GM12878 (cell line): ENCODE measurements at regions not wholly inside any gene's neighbourhood (a gene's known extent, or its start where the extent isn't known, plus 50 kb on each side); places are given as distances from the start of the nearest gene placed in this dataset.

Experiments
- ATAC-seq: fragments of 200-7000 bp; cut with Tn5 transposase; 3 replicates; pipeline ENCODE4 v1.9.1; 2020; ENCODE audit warnings: mild to moderate bottlenecking, moderate library complexity
- BruUV-seq: library from RNA; stranded (reverse); fragments of 400-500 nt; replicated peaks from 2 replicates; lab custom pipeline; 2021; lab: Mats Ljungman, UMichigan
- CTCF ChIA-PET: fragments of 300-600 bp; sonication (Branson Sonifier 250); formaldehyde crosslinking; extraction: SDS; loops from one replicate; lab custom pipeline; 2021; ENCODE audit warnings: inconsistent platforms; lab: Yijun Ruan, JAX
- POLR2A ChIA-PET: fragments of 350-600 bp; formaldehyde crosslinking; extraction: SDS; loops from one replicate; lab custom pipeline; 2021; ENCODE audit warnings: inconsistent platforms; lab: Charles Lee
- RAD21 ChIA-PET: fragments of 300-600 bp; sonication (Branson Sonifier 250); formaldehyde crosslinking; loops from one replicate; lab custom pipeline; 2023; ENCODE audit warnings: antibody characterized with exemption; ENCODE audit not compliant: unreplicated experiment; lab: Charles Lee
- SMC1A ChIA-PET: fragments of 300-600 bp; sonication (Branson Sonifier 250); formaldehyde crosslinking; loops from one replicate; lab custom pipeline; 2023; ENCODE audit not compliant: unreplicated experiment, uncharacterized antibody; lab: Charles Lee
- DNase-seq: peaks from one replicate; pipeline ENCODE4 v3.0.0-alpha.2; 2011; ENCODE audit warnings: low read depth, low spot score
- FAIRE-seq: peaks from 3 replicates; lab custom pipeline; 2011; peaks lifted over from hg19 to GRCh38; lab: Jason Lieb, UNC
- H2AFZ ChIP-seq: 2 replicates; pipeline ENCODE4 v1.6.0; 2011; ENCODE audit warnings: low read depth, low read length, control low read depth; ENCODE audit not compliant: control insufficient read depth
- H3K27ac ChIP-seq: 2 replicates; pipeline ENCODE4 v1.5.1; 2011; ENCODE audit warnings: control low read depth; ENCODE audit not compliant: control insufficient read depth, insufficient read depth
- H3K27me3 ChIP-seq, 2 experiments: replicated peaks in 1 of 2; 2 replicates each; pipeline versions ENCODE4 v1.6.0 to v1.6.1; 2011; ENCODE audit warnings: low read length in 1 of 2; ENCODE audit not compliant: control insufficient read depth in 2 of 2, insufficient read depth in 2 of 2
- H3K36me3 ChIP-seq, 2 experiments: 2 replicates each; pipeline ENCODE4 v1.5.1; 2011; ENCODE audit warnings: low read length in 1 of 2; ENCODE audit not compliant: control insufficient read depth in 2 of 2, insufficient read depth in 2 of 2
- H3K4me1 ChIP-seq: 2 replicates; pipeline ENCODE4 v1.6.1; 2011; ENCODE audit warnings: mild to moderate bottlenecking, low read length, moderate library complexity, mixed read lengths; ENCODE audit not compliant: control insufficient read depth, insufficient read depth
- H3K4me2 ChIP-seq: 2 replicates; pipeline ENCODE4 v1.6.0; 2011; ENCODE audit warnings: control low read depth; ENCODE audit not compliant: control insufficient read depth, insufficient read depth
- H3K4me3 ChIP-seq: fragments of 200-600 bp; sonication (generic); 2 replicates; pipeline ENCODE4 v1.5.1; 2016
- H3K79me2 ChIP-seq: 2 replicates; pipeline ENCODE4 v1.6.0; 2011; ENCODE audit warnings: low read length; ENCODE audit not compliant: control insufficient read depth, insufficient read depth
- H3K9ac ChIP-seq: 2 replicates; pipeline ENCODE4 v1.8.0; 2011; ENCODE audit warnings: low read length, control low read depth, mixed read lengths; ENCODE audit not compliant: control insufficient read depth, insufficient read depth
- H3K9me3 ChIP-seq: replicated peaks from 3 replicates; pipeline ENCODE4 v1.5.1; 2011; ENCODE audit warnings: mild to moderate bottlenecking, low read length; ENCODE audit not compliant: control insufficient read depth, insufficient read depth
- H4K20me1 ChIP-seq: 2 replicates; pipeline ENCODE4 v1.6.0; 2011; ENCODE audit not compliant: control insufficient read depth, insufficient read depth
- E2F8 ChIP-seq: fragments of 450-650 bp; IDR thresholded peaks from 2 replicates; pipeline ENCODE4 v1.6.1; 2018; ENCODE audit warnings: mild to moderate bottlenecking, low read depth, moderate library complexity; ENCODE audit not compliant: partially characterized antibody
- FOXK2 ChIP-seq: fragments of 450-650 bp; IDR thresholded peaks from 2 replicates; pipeline ENCODE4 v1.6.1; 2017; ENCODE audit warnings: mild to moderate bottlenecking, moderate library complexity
- IRF5 ChIP-seq: fragments of 450-650 bp; IDR thresholded peaks from 2 replicates; pipeline ENCODE4 v1.6.1; 2017; ENCODE audit warnings: borderline replicate concordance
- POLR2AphosphoS2 ChIP-seq: IDR thresholded peaks from 2 replicates; pipeline ENCODE4 v1.6.1; 2011; ENCODE audit warnings: low read depth, mild to moderate bottlenecking, low read length, improper control_type of control experiment, moderate library complexity
- POLR2AphosphoS5 ChIP-seq: IDR thresholded peaks from 2 replicates; pipeline ENCODE4 v1.6.1; 2011; ENCODE audit warnings: mild to moderate bottlenecking, low read length, inconsistent platforms
- SIN3A ChIP-seq: IDR thresholded peaks from 2 replicates; pipeline ENCODE4 v1.6.1; 2012; ENCODE audit warnings: low read depth, low read length, improper control_type of control experiment
- WGBS: methylation state at CpG from one replicate; pipeline ENCODE4 v1.1.6; 2016; ENCODE audit warnings: low lambda C conversion rate; ENCODE audit not compliant: insufficient replicate concordance, insufficient coverage; ENCODE audit errors: missing lambda C conversion rate; 5-methylcytosine and 5-hydroxymethylcytosine counted together
- in situ Hi-C: fragments of 300-500 bp; cut with MboI; formaldehyde crosslinking; loops from 9 replicates; pipeline ENCODE4 v1.14.3; 2018; ENCODE audit warnings: mixed read lengths
- intact Hi-C: fragments of 100-400 bp; cut with micrococcal nuclease; formaldehyde crosslinking; loops from one replicate; pipeline ENCODE4 v1.14.2; 2022; ENCODE audit not compliant: unreplicated experiment
- TF ChIP-seq, protein P1 (sequence below): IDR thresholded peaks from 2 replicates; pipeline ENCODE4 v1.6.1; 2011; ENCODE audit warnings: low read depth, mild to moderate bottlenecking, low read length, moderate library complexity, borderline replicate concordance; ENCODE audit errors: extremely low read depth
- TF ChIP-seq, protein P2 (sequence below): fragments of 450-650 bp; IDR thresholded peaks from 2 replicates; pipeline ENCODE4 v1.6.1; 2017; ENCODE audit warnings: mild to moderate bottlenecking, low read depth, inconsistent platforms; ENCODE audit not compliant: poor library complexity, severe bottlenecking
- TF ChIP-seq, protein P3 (sequence below): fragments of 450-650 bp; IDR thresholded peaks from 2 replicates; pipeline ENCODE4 v1.6.1; 2017; ENCODE audit warnings: mild to moderate bottlenecking, moderate library complexity
- TF ChIP-seq, protein P4 (sequence below): IDR thresholded peaks from 2 replicates; pipeline ENCODE4 v1.6.1; 2011; ENCODE audit warnings: borderline replicate concordance, low read depth, mild to moderate bottlenecking, moderate library complexity, low read length; ENCODE audit not compliant: insufficient read depth, poor library complexity, severe bottlenecking

GRCh38 chr5:54707841-54708240, 190.3 kb downstream of the SNX18 start:
- CTCF ChIA-PET = no interaction called here

More at GRCh38 chr5:54707841-54708240, 190.3 kb downstream of the SNX18 start:
- H4K20me1 ChIP-seq = no peaks in the 10 kb centered on the region
- no peaks in the 10 kb centered on the region for H3K4me1 ChIP-seq
- RAD21 ChIA-PET = no interaction called here
- no peak for FAIRE-seq
- TF ChIP-seq POLR2AphosphoS2 (no peak), IRF5 (no peak), E2F8 (no peak), SIN3A (no peak), POLR2AphosphoS5 (no peak), FOXK2 (no peak)
- TF ChIP-seq, protein P1, sequence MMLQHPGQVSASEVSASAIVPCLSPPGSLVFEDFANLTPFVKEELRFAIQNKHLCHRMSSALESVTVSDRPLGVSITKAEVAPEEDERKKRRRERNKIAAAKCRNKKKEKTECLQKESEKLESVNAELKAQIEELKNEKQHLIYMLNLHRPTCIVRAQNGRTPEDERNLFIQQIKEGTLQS = no peak
- TF ChIP-seq, protein P2, sequence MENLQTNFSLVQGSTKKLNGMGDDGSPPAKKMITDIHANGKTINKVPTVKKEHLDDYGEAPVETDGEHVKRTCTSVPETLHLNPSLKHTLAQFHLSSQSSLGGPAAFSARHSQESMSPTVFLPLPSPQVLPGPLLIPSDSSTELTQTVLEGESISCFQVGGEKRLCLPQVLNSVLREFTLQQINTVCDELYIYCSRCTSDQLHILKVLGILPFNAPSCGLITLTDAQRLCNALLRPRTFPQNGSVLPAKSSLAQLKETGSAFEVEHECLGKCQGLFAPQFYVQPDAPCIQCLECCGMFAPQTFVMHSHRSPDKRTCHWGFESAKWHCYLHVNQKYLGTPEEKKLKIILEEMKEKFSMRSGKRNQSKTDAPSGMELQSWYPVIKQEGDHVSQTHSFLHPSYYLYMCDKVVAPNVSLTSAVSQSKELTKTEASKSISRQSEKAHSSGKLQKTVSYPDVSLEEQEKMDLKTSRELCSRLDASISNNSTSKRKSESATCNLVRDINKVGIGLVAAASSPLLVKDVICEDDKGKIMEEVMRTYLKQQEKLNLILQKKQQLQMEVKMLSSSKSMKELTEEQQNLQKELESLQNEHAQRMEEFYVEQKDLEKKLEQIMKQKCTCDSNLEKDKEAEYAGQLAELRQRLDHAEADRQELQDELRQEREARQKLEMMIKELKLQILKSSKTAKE = no peak
- TF ChIP-seq, protein P3, sequence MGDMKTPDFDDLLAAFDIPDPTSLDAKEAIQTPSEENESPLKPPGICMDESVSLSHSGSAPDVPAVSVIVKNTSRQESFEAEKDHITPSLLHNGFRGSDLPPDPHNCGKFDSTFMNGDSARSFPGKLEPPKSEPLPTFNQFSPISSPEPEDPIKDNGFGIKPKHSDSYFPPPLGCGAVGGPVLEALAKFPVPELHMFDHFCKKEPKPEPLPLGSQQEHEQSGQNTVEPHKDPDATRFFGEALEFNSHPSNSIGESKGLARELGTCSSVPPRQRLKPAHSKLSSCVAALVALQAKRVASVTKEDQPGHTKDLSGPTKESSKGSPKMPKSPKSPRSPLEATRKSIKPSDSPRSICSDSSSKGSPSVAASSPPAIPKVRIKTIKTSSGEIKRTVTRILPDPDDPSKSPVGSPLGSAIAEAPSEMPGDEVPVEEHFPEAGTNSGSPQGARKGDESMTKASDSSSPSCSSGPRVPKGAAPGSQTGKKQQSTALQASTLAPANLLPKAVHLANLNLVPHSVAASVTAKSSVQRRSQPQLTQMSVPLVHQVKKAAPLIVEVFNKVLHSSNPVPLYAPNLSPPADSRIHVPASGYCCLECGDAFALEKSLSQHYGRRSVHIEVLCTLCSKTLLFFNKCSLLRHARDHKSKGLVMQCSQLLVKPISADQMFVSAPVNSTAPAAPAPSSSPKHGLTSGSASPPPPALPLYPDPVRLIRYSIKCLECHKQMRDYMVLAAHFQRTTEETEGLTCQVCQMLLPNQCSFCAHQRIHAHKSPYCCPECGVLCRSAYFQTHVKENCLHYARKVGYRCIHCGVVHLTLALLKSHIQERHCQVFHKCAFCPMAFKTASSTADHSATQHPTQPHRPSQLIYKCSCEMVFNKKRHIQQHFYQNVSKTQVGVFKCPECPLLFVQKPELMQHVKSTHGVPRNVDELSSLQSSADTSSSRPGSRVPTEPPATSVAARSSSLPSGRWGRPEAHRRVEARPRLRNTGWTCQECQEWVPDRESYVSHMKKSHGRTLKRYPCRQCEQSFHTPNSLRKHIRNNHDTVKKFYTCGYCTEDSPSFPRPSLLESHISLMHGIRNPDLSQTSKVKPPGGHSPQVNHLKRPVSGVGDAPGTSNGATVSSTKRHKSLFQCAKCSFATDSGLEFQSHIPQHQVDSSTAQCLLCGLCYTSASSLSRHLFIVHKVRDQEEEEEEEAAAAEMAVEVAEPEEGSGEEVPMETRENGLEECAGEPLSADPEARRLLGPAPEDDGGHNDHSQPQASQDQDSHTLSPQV = no peak
- TF ChIP-seq, protein P4, sequence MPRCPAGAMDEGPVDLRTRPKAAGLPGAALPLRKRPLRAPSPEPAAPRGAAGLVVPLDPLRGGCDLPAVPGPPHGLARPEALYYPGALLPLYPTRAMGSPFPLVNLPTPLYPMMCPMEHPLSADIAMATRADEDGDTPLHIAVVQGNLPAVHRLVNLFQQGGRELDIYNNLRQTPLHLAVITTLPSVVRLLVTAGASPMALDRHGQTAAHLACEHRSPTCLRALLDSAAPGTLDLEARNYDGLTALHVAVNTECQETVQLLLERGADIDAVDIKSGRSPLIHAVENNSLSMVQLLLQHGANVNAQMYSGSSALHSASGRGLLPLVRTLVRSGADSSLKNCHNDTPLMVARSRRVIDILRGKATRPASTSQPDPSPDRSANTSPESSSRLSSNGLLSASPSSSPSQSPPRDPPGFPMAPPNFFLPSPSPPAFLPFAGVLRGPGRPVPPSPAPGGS = no peak
- DNase-seq = no peak
- H3K27me3 ChIP-seq = no peaks in the 10 kb centered on the region; a peak in 2 of 4 replicates
- SMC1A ChIA-PET = interaction anchor here (1.1 kb wide), 1 partner anchor 137 kb away, joined by 3 read pairs; no protein-coding TSS in a partner anchor
- H2AFZ ChIP-seq = no peak overlapping the region
- ATAC-seq = no peak
- H3K36me3 ChIP-seq = no peaks in the 10 kb centered on the region
- H3K4me2 ChIP-seq = no peak overlapping the region
- no TSS peak for BruUV-seq
- in situ Hi-C loops (no loop called here), intact Hi-C loops (no loop called here)
- no peak overlapping the region for H3K9ac ChIP-seq
- POLR2A ChIA-PET = no interaction called here
- no peaks in the 10 kb centered on the region; the same call in 2 of the 3 replicates for H3K9me3 ChIP-seq
- no peak overlapping the region for H3K4me3 ChIP-seq
- no peaks in the 10 kb centered on the region for H3K79me2 ChIP-seq
- 6% methylated on average over 2 of the region's 2 CpGs for WGBS
- H3K27ac ChIP-seq = no peak overlapping the region
